CD14-positive monocyte (primary cell): ENCODE measurements at regions not wholly inside any gene's neighbourhood (a gene's known extent, or its start where the extent isn't known, plus 50 kb on each side); places are given as distances from the start of the nearest gene placed in this dataset.

Experiments
- DNase-seq, 3 donors: peaks; one replicate each; pipeline ENCODE4 v3.0.0-alpha.2; 2011 to 2022
- H2AFZ ChIP-seq: 2 replicates; pipeline ENCODE4 v1.6.0; 2012; ENCODE audit warnings: mild to moderate bottlenecking, low read depth, low read length, inconsistent platforms; ENCODE audit not compliant: insufficient read depth, poor library complexity, severe bottlenecking
- H3K27ac ChIP-seq, 2 donors: 1 replicate in 1 of 2; 2 replicates in 1 of 2; pipeline ENCODE4 v1.5.1; 2012 to 2013; ENCODE audit warnings: low read length in 2 of 2, control low read depth in 1 of 2, inconsistent platforms in 1 of 2, low read depth in 1 of 2, mild to moderate bottlenecking in 1 of 2
- H3K27me3 ChIP-seq, 2 donors: one replicate each; pipeline versions ENCODE4 v1.6.0 to v1.6.1; 2011 to 2013; ENCODE audit warnings: low read length in 2 of 2; ENCODE audit not compliant: control insufficient read depth in 2 of 2, insufficient read depth in 2 of 2
- H3K36me3 ChIP-seq, 2 donors: replicated peaks in 1 of 2; 1 replicate in 1 of 2; 2 replicates in 1 of 2; pipeline versions ENCODE4 v1.5.1 to v1.6.1; 2012 to 2013; ENCODE audit warnings: low read length in 2 of 2, control low read depth in 1 of 2, inconsistent platforms in 1 of 2, mild to moderate bottlenecking in 1 of 2; ENCODE audit not compliant: insufficient read depth in 2 of 2, control insufficient read depth in 1 of 2
- H3K4me1 ChIP-seq, 2 donors: 1 replicate in 1 of 2; 2 replicates in 1 of 2; pipeline versions ENCODE4 v1.5.1 to v1.6.1; 2012 to 2013; ENCODE audit warnings: low read length in 2 of 2, control low read depth in 1 of 2, inconsistent platforms in 1 of 2, mild to moderate bottlenecking in 1 of 2, moderate library complexity in 1 of 2; ENCODE audit not compliant: insufficient read depth in 2 of 2, control insufficient read depth in 1 of 2
- H3K4me2 ChIP-seq: replicated peaks from 2 replicates; pipeline ENCODE3; 2012; ENCODE audit warnings: low read length, moderate library complexity, mild to moderate bottlenecking; ENCODE audit not compliant: poor library complexity, severe bottlenecking; ENCODE audit errors: extremely low read depth
- H3K4me3 ChIP-seq, 3 experiments: fragments of 200-600 bp in 1 of 3; sonication (generic) in 1 of 3; replicated peaks in 1 of 3; 1 replicate in 2 of 3; 2 replicates in 1 of 3; pipeline ENCODE4 v1.5.1; 2011 to 2013; ENCODE audit warnings: low read length in 3 of 3, mild to moderate bottlenecking in 3 of 3, control low read depth in 2 of 3, low read depth in 2 of 3, inconsistent platforms in 1 of 3, moderate library complexity in 1 of 3
- H3K79me2 ChIP-seq: 2 replicates; pipeline ENCODE4 v1.6.0; 2012; ENCODE audit warnings: mild to moderate bottlenecking, control low read depth, inconsistent platforms, low read length, moderate library complexity; ENCODE audit not compliant: insufficient read depth
- H3K9ac ChIP-seq: 2 replicates; pipeline ENCODE4 v1.6.0; 2017; ENCODE audit warnings: low read length, mild to moderate bottlenecking; ENCODE audit not compliant: insufficient read depth, poor library complexity, severe bottlenecking
- H3K9me3 ChIP-seq, 2 donors: replicated peaks in 1 of 2; 1 replicate in 1 of 2; 2 replicates in 1 of 2; pipeline versions ENCODE4 v1.5.1 to v1.6.1; 2012 to 2013; ENCODE audit warnings: low read length in 2 of 2, control low read depth in 1 of 2; ENCODE audit not compliant: control insufficient read depth in 1 of 2, insufficient read depth in 1 of 2
- H4K20me1 ChIP-seq: 2 replicates; pipeline ENCODE4 v1.6.0; 2012; ENCODE audit warnings: mild to moderate bottlenecking, low read length, control low read depth, moderate library complexity; ENCODE audit not compliant: insufficient read depth
- H3K27ac Mint-ChIP-seq, 7 donors: one replicate each; pipeline ENCODE4 v1.8.0; 2020; ENCODE audit warnings: mild to moderate bottlenecking in 7 of 7, mixed read lengths in 7 of 7, moderate library complexity in 6 of 7, inconsistent platforms in 2 of 7
- H3K27me3 Mint-ChIP-seq, 3 donors: one replicate each; pipeline ENCODE4 v1.8.0; 2021 to 2022; ENCODE audit warnings: low read depth in 3 of 3, mild to moderate bottlenecking in 3 of 3, mixed read lengths in 3 of 3, moderate library complexity in 3 of 3, inconsistent platforms in 1 of 3
- H3K36me3 Mint-ChIP-seq, 2 donors: one replicate each; pipeline ENCODE4 v1.8.0; 2020; ENCODE audit warnings: mixed read lengths in 2 of 2, inconsistent platforms in 1 of 2, mild to moderate bottlenecking in 1 of 2
- H3K4me1 Mint-ChIP-seq: one replicate; pipeline ENCODE4 v1.8.0; 2020; ENCODE audit warnings: mild to moderate bottlenecking, mixed read lengths
- H3K4me3 Mint-ChIP-seq, 2 donors: one replicate each; pipeline ENCODE4 v1.8.0; 2020; ENCODE audit warnings: mild to moderate bottlenecking in 2 of 2, mixed read lengths in 2 of 2, moderate library complexity in 1 of 2
- H3K9me3 Mint-ChIP-seq, 7 donors: one replicate each; pipeline ENCODE4 v1.8.0; 2020 to 2022; ENCODE audit warnings: mixed read lengths in 7 of 7, mild to moderate bottlenecking in 6 of 7, moderate library complexity in 6 of 7, inconsistent platforms in 2 of 7
- CTCF ChIP-seq: fragments of 200-600 bp; IDR thresholded peaks from one replicate; pipeline ENCODE4 v1.8.0; 2022; ENCODE audit warnings: antibody characterized with exemption, mild to moderate bottlenecking
- WGBS: methylation state at CpG from one replicate; pipeline ENCODE4 v1.1.5; 2013; ENCODE audit warnings: missing lambda C conversion rate; ENCODE audit not compliant: insufficient coverage; 5-methylcytosine and 5-hydroxymethylcytosine counted together
- intact Hi-C, 2 donors: fragments of 100-400 bp; cut with micrococcal nuclease; formaldehyde crosslinking; loops; one replicate each; pipeline versions ENCODE4 v1.15.0 to v1.15.1; 2023

- Mint-ChIP-seq H3K4me3 (no peak overlapping the region), H3K4me1 (no peaks in the 10 kb centered on the region), H3K36me3 (no peaks in the 10 kb centered on the region), H3K27me3 (peaks cover 0 to 1% (median 0%) of the 10 kb centered on the region in 3 donors), H3K9me3 (peaks cover 0 to 1% (median 0%) of the 10 kb centered on the region in 7 donors), H3K27ac (no peak overlapping the region)
- Histone ChIP-seq H3K4me3 (no peak overlapping the region), H3K9me3 (no peaks in the 10 kb centered on the region), H3K4me2 (no peak overlapping the region), H2AFZ (no peak overlapping the region), H3K27me3 (no peaks in the 10 kb centered on the region), H3K4me1 (no peaks in the 10 kb centered on the region), H3K36me3 (no peaks in the 10 kb centered on the region), H3K79me2 (no peaks in the 10 kb centered on the region), H3K27ac (no peak overlapping the region), H3K9ac (no peak overlapping the region), H4K20me1 (no peaks in the 10 kb centered on the region)
- no peak for TF ChIP-seq CTCF
- intact Hi-C loops, result no loop called here
- WGBS, result 100% methylated on average over 1 of the region's 4 CpGs
- DNase-seq, result no peak
These were observed 101.6 kb upstream of the PACRGL start for GRCh38 chr4:20598626-20599025.

- H3K27ac ChIP-seq, result no peak overlapping the region
- H3K27me3 Mint-ChIP-seq, result peaks cover 0 to 3% (median 2%) of the 10 kb centered on the region in 3 donors
- no peak overlapping the region for H3K4me3 ChIP-seq
- H3K27ac Mint-ChIP-seq, result no peak overlapping the region
- H3K9ac ChIP-seq, result no peak overlapping the region
- H2AFZ ChIP-seq, result no peak overlapping the region
- peaks cover 0 to 3% (median 0%) of the 10 kb centered on the region in 7 donors for H3K9me3 Mint-ChIP-seq
- no peaks in the 10 kb centered on the region for H3K36me3 ChIP-seq
- no peak for TF ChIP-seq CTCF
- H4K20me1 ChIP-seq, result no peaks in the 10 kb centered on the region
- no peaks in the 10 kb centered on the region for H3K4me1 Mint-ChIP-seq
- H3K27me3 ChIP-seq, result peaks cover 0 to 2% of the 10 kb centered on the region in 2 donors
- no peak for DNase-seq
- no peaks in the 10 kb centered on the region for H3K36me3 Mint-ChIP-seq
- no CpG with 5 or more reads among the region's 3 CpGs for WGBS
- intact Hi-C loops, result no loop called here
- H3K4me2 ChIP-seq, result no peak overlapping the region
- no peak overlapping the region for H3K4me3 Mint-ChIP-seq
- H3K79me2 ChIP-seq, result no peaks in the 10 kb centered on the region
- H3K9me3 ChIP-seq, result no peaks in the 10 kb centered on the region
- no peaks in the 10 kb centered on the region for H3K4me1 ChIP-seq
These were observed 96.5 kb upstream of the PACRGL start for GRCh38 chr4:20603671-20604313.
